ENCODE measurements at regions not wholly inside any gene's neighbourhood (a gene's known extent, or its start where the extent isn't known, plus 50 kb on each side); places are given as distances from the start of the nearest gene placed in this dataset.

DNA sequence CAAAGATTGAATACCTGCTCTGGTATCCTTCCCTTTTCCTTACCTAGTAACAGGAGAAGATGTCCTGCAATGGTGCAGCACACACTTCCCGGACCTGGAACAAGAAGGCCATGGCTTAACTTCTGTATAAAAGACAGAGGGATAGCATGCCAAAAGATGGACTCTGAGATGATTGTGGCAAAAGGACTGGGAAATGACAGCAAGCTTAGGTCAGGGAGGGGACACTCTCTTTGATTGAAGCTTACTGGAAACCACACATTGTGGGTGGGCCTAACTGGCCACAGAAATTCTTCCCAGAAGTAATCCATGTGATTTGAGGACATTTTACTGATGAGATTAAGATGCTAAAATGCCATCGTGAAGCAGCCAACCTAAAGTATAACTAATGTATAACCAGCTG lies 71.0 kb upstream of the OTUD4 start:
- intact Hi-C loops (cut with micrococcal nuclease; ENCODE audit: unreplicated experiment): no loop called here
- H3K36me3 Mint-ChIP-seq (ENCODE audit: insufficient read depth, unreplicated experiment): no peaks in the 10 kb centered on the region
- no peak for DNase-seq
- H3K27ac Mint-ChIP-seq (ENCODE audit: unreplicated experiment): no peak overlapping the region
- H3K4me1 Mint-ChIP-seq (ENCODE audit: low read depth, unreplicated experiment): no peaks in the 10 kb centered on the region
- H3K27me3 Mint-ChIP-seq (ENCODE audit: unreplicated experiment): peaks cover 12% of the 10 kb centered on the region
- H3K9me3 Mint-ChIP-seq (ENCODE audit: low read depth, unreplicated experiment): no peaks in the 10 kb centered on the region
- BruUV-seq (replicated peaks): no TSS peak
- CTCF ChIA-PET: interaction anchor here (1.1 kb wide), 1 partner anchor 14 kb away, joined by 3 read pairs; no protein-coding TSS in a partner anchor
- TF ChIP-seq, protein P1, sequence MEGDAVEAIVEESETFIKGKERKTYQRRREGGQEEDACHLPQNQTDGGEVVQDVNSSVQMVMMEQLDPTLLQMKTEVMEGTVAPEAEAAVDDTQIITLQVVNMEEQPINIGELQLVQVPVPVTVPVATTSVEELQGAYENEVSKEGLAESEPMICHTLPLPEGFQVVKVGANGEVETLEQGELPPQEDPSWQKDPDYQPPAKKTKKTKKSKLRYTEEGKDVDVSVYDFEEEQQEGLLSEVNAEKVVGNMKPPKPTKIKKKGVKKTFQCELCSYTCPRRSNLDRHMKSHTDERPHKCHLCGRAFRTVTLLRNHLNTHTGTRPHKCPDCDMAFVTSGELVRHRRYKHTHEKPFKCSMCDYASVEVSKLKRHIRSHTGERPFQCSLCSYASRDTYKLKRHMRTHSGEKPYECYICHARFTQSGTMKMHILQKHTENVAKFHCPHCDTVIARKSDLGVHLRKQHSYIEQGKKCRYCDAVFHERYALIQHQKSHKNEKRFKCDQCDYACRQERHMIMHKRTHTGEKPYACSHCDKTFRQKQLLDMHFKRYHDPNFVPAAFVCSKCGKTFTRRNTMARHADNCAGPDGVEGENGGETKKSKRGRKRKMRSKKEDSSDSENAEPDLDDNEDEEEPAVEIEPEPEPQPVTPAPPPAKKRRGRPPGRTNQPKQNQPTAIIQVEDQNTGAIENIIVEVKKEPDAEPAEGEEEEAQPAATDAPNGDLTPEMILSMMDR (IDR thresholded peaks at IDR 0.05; ENCODE audit: unreplicated experiment): no peak
- no peak overlapping the region for H3K4me3 Mint-ChIP-seq (ENCODE audit: low read depth, unreplicated experiment)

DNA sequence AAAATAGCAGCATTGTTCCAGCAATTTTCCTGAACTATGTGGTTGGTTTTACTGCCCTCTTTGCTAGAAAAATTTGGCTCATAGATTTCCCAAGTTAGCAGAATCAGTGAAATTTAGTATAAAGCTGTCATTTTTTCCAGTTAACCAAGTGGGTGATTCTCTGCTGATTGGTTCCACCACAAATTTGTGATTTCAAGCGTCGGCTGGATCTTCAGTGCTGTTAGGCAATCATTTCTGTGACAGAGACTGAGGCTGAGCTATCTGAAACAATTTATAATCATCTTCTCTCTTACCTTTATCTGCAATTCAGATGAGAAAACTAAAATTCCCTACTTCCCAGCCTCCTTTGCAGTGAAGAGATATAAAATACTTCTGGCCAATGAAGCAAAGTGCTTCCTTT lies 68.6 kb upstream of the OTUD4 start:
- H3K27ac Mint-ChIP-seq (ENCODE audit: unreplicated experiment): no peak overlapping the region
- no peaks in the 10 kb centered on the region for H3K4me1 Mint-ChIP-seq (ENCODE audit: low read depth, unreplicated experiment)
- peaks cover 12% of the 10 kb centered on the region for H3K27me3 Mint-ChIP-seq (ENCODE audit: unreplicated experiment)
- CTCF ChIA-PET: no interaction called here
- H3K36me3 Mint-ChIP-seq (ENCODE audit: insufficient read depth, unreplicated experiment): no peaks in the 10 kb centered on the region
- no TSS peak for BruUV-seq (replicated peaks)
- TF ChIP-seq, protein P1 (IDR thresholded peaks at IDR 0.05; ENCODE audit: unreplicated experiment): no peak
- no peak overlapping the region for H3K4me3 Mint-ChIP-seq (ENCODE audit: low read depth, unreplicated experiment)
- H3K9me3 Mint-ChIP-seq (ENCODE audit: low read depth, unreplicated experiment): no peaks in the 10 kb centered on the region
- intact Hi-C loops (cut with micrococcal nuclease; ENCODE audit: unreplicated experiment): no loop called here
- DNase-seq: no peak

DNA sequence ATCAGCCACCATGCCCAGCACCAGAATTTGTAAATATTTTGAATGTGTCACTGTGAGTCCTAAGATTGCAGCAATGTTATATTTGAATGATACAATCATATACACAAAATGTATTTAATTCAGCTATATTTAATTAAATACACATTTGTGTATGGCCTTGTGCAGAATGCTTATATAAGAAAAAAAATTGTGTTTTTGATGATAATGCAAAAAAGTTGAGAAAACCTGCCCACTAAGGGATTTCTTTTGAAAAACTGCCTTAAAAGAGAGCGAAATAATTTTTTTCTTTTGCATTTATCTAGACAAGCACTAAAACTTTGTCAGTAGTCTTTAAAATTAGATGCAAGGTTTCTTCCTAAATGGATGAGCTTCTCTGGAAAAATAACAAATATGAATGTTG lies 68.1 kb upstream of the OTUD4 start:
- DNase-seq: no peak
- Mint-ChIP-seq H3K36me3 (ENCODE audit: insufficient read depth, unreplicated experiment) (no peaks in the 10 kb centered on the region), H3K9me3 (ENCODE audit: low read depth, unreplicated experiment) (no peaks in the 10 kb centered on the region), H3K27me3 (ENCODE audit: unreplicated experiment) (peaks cover 12% of the 10 kb centered on the region), H3K27ac (ENCODE audit: unreplicated experiment) (no peak overlapping the region), H3K4me3 (ENCODE audit: low read depth, unreplicated experiment) (no peak overlapping the region), H3K4me1 (ENCODE audit: low read depth, unreplicated experiment) (no peaks in the 10 kb centered on the region)
- CTCF ChIA-PET: no interaction called here
- intact Hi-C loops (cut with micrococcal nuclease; ENCODE audit: unreplicated experiment): no loop called here
- no TSS peak for BruUV-seq (replicated peaks)
- TF ChIP-seq, protein P1 (IDR thresholded peaks at IDR 0.05; ENCODE audit: unreplicated experiment): no peak

DNA sequence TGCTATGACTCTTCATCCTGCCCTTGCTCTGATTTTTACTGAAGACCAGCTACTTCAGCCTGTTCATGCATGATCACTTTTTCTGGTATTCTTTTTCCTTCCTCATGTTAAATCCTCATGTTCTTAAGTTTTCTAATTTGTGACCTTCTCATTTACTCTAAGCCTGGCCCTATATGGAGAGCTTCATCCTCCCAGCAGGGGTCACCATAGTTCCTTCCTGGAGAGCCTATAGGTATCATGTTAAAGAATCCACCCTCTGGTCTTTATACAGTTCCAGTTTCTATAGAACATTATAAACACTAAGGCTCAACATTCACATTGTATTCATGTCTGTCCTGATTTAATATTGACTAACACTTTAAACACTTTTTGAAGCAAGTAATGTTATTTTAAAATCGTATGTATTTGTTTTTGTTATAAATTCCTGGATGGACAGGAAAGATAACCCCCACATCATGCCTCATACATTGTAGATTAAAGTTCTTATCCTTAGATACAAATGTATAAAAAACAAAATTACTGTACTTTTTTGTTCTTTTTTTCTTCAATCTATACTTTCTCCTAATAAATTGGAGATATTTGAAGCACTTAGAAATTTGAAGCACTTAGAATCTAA lies 53.8 kb upstream of the OTUD4 start:
- TF ChIP-seq, protein P1 (IDR thresholded peaks at IDR 0.05; ENCODE audit: unreplicated experiment): peak; percentile 47
- no peaks in the 10 kb centered on the region for H3K36me3 Mint-ChIP-seq (ENCODE audit: insufficient read depth, unreplicated experiment)
- no peak overlapping the region for H3K4me3 Mint-ChIP-seq (ENCODE audit: low read depth, unreplicated experiment)
- H3K27ac Mint-ChIP-seq (ENCODE audit: unreplicated experiment): no peak overlapping the region
- peak; percentile 69 for DNase-seq
- no peaks in the 10 kb centered on the region for H3K4me1 Mint-ChIP-seq (ENCODE audit: low read depth, unreplicated experiment)
- CTCF ChIA-PET: interaction anchor here (0.7 to 1.9 kb wide), 5 partner anchors 323 to 383 kb away, joined by 3 to 9 read pairs (median 3); no protein-coding TSS in a partner anchor
- intact Hi-C loops (cut with micrococcal nuclease; ENCODE audit: unreplicated experiment): loop anchor here (1.0 kb wide), 2 partner anchors 323 to 375 kb away; no protein-coding TSS in a partner anchor
- no peaks in the 10 kb centered on the region for H3K27me3 Mint-ChIP-seq (ENCODE audit: unreplicated experiment)
- no peaks in the 10 kb centered on the region for H3K9me3 Mint-ChIP-seq (ENCODE audit: low read depth, unreplicated experiment)
- no TSS peak for BruUV-seq (replicated peaks)
